HG02610 (cell line): ENCODE measurements at regions not wholly inside any gene's neighbourhood (a gene's known extent, or its start where the extent isn't known, plus 50 kb on each side); places are given as distances from the start of the nearest gene placed in this dataset.

Experiments used
- ATAC-seq: cut with Tn5 transposase; IDR thresholded peaks from one replicate; pipeline ENCODE4 v1.9.1; 2021; ENCODE audit warnings: mild to moderate bottlenecking, moderate library complexity; ENCODE audit not compliant: unreplicated experiment

DNA sequence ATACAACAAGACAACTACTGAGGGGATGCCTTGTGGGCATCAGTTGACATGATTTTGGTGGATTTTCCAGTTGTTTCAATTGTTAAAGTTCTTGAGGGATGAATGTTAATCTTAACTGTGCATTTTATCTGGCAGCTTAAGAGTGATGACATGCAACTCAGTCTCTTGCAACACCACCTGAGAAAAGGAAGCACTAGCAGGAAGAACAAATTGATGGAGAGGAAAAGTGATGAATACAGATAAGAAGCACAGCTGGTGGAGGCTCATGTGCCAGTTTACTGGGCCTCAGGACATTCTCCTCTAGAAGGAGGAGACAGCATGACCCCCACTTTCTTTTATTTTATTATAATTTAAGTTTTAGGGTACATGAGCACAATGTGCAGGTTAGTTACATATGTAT, 341.3 kb upstream of the RBMY1B start:
- no peak for ATAC-seq

GRCh38 chrY:21174697-21175463, 336.3 kb upstream of the RBMY1B start:
- ATAC-seq, result no peak

DNA sequence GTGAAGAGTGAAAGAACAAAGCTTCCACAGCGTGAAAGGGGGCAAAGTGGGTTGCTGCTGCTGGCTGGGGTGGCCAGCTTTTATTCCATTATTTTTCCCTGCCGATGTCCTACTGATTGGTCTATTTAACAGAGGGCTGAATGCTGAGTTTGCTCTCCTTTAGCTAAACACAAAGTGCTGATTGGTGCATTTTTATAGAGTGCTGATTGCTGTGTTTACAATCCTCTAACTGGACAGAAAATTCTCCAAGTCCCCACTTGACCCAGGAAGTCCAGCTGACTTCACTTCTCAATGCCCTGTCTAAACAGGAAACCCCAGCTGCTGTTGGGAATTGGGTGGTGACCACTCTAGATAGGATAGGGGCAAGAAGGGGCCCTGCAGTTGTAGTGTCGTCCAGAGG, 335.6 kb upstream of the RBMY1B start:
- no peak for ATAC-seq

- ATAC-seq, result no peak
These were observed 333.8 kb upstream of the RBMY1B start for GRCh38 chrY:21177306-21177800.

GRCh38 chrY:21178281-21178680, 332.9 kb upstream of the RBMY1B start:
- ATAC-seq, result no peak

GRCh38 chrY:21180921-21181320, 330.2 kb upstream of the RBMY1B start:
- no peak for ATAC-seq

- ATAC-seq, result no peak
These were observed 326.9 kb upstream of the RBMY1B start for GRCh38 chrY:21184271-21184670.

DNA sequence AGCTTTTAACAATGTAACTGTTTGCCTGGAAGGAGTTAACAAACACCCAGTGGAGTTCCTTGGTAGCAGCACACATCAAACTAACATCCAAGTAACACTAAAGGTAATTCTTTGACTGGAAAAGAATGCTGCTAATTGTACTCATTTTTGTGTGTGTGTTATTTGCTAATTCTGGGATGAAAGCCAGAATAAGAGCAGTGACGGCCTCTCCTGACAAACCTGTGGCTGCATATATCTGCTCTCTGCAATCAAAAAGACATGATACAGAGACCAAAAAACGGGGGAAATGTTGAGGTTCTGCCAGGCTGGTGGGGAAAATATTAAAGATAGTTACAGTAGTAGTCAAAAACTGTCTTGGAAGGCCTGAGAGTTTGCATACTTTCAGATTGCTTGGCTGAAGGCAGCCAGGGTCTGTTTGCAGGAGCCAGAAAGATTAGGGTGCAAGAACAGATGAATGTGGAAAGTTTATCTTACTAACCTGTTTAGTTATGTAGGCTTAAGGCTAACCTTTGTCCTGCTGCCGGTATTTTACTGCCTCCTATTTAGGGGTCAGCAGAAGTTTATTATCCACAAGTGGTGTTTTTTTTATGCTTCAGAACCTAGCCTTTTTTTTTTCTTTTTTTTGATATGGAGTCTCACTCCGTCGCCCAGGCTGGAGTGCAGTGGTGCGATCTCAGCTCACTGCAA, 325.6 kb upstream of the RBMY1B start:
- no peak for ATAC-seq

GRCh38 chrY:21192694-21193093, 318.4 kb upstream of the RBMY1B start:
- ATAC-seq, result no peak

- ATAC-seq, result no peak
These were observed 310.9 kb upstream of the RBMY1B start for GRCh38 chrY:21200246-21200645.

GRCh38 chrY:21227849-21228248, 283.3 kb upstream of the RBMY1B start:
- ATAC-seq, result peak; percentile 71

- ATAC-seq, result peak; percentile 95
These were observed 270.9 kb upstream of the RBMY1B start for GRCh38 chrY:21240221-21240620.

DNA sequence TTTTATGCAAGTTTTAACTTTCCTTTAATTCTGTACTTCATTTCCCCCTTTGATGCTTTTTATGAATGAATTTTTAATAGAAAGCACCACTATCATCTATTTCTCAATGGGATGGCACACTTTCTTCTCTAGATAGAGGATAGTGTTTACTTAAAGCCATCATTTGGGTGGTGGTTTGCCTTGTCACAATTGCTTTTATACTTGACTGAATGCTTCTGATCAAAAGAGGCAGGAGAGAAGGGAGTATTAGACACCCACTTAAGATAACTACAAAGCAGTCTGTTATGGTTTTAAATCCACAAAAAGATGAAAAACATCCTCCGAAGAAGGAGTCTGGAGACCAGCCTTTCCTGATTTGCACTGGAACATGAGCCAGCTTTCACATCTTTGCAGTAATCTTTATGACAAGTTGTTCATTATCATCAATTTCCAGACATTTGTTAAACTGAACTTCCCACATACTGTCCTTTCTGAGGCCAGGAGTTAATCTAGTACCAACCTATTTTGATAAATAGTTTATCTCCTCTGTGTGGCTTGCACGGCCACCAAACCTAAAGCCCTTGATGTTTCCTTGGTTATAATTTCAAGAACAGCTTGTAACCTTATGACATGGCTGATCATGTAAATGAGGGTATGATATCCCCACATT, 270.4 kb upstream of the RBMY1B start:
- no peak for ATAC-seq

GRCh38 chrY:21242793-21243192, 268.3 kb upstream of the RBMY1B start:
- no peak for ATAC-seq

GRCh38 chrY:21246780-21247179, 264.4 kb upstream of the RBMY1B start:
- ATAC-seq, result no peak

- ATAC-seq, result no peak
These were observed 262.5 kb upstream of the RBMY1B start for GRCh38 chrY:21248591-21248990.

GRCh38 chrY:21253455-21254248, 257.5 kb upstream of the RBMY1B start:
- ATAC-seq, result no peak

DNA sequence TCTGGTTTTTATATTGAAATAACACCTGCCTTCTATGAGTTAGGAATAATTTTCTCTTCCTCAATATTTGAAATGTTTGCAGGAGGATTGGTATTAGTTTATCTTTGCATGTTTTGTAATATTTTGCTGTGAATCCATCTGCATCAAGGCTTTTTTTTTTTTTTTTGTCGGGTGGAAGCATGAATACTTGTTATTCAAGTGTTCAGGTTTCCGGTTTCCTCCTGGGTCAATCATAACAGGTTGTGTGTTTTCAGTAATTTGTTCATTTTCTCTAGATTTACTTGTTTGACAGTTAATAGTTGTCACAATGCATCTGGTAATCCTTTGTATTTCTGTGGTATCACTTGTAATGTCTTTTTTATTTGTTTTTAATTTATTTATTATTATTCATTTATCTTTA, 256.7 kb upstream of the RBMY1B start:
- ATAC-seq, result no peak

DNA sequence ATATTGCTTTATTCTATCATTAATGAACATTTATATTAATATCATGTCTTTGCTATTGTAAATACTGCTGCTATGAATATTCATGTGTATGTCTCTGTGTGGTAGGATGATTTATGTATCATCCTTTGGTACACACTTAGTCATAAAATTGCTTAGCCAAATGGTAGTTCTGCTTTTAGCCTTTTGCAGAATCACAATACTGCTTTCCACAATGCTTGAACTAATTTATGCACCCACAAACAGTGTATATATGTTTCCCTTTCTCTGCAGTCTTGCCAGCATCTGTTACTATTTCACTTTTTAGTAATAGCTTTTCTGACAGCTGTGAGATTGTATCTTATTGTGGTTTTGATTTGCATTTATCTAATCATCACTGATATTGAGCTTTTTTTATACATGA, 254.3 kb upstream of the RBMY1B start:
- peak; percentile 92 for ATAC-seq

DNA sequence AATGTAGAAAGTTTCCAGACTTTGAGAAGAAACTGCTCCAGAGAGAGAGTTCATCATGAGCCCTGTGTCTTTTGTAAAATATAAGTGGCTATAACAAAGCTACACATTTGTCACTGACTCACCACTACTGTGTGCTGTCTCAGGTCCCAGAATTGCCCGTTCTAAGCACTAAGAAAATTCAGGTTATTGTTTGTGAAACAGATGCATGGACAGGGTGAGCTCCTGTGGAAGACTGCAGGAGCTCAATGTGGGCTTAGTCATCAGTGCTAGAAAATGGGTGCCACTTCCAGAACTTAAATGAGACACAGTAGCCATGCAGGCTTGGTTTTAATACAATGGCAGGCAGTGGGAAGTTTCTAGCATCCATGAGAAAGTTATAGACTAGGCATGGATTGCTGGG, 251.4 kb upstream of the RBMY1B start:
- ATAC-seq, result no peak

DNA sequence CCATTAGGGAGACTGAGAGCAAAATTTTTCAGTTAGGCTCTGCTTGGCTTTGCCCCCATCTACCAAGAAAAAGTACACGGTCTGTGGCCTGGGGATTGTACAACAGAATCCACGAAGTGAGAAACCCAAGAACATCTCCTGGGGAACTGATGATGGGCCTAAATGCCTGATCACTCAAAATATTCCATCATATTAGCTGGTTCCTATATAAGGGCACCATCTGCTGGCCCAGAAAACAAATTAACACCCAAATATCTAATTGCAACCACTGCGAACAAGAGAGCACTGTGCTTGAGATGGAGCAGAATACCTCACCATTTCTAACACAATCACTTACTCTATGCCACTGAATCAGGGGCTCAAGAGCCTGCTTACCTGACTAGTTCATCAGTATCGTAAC, 250.8 kb upstream of the RBMY1B start:
- ATAC-seq, result no peak
